ENCODE measurements at regions not wholly inside any gene's neighbourhood (a gene's known extent, or its start where the extent isn't known, plus 50 kb on each side); places are given as distances from the start of the nearest gene placed in this dataset.

DNA sequence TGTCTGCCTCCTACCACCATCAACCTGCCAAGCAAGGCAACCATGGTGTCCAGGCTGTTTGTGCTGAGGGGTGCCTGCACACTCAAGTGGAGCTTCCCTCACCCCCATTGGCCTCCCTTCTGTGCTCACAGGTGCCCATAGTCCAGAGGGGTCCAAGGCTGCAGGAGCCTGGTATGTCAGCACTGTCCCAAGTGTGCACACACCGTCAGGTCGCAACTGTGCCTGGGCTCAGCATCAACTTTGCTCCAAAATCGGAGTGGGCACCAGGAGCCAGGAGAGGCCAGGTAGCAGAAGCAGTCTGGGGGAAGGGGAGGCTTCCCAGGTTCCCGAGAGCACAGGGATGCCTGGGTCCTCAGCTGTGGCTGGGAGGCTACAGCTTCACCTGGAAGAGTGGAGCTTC lies 1528.2 kb upstream of the SLC39A10 start:
- Histone ChIP-seq H4K20me1 (ENCODE audit: insufficient read depth, low read length) (no peaks in the 10 kb centered on the region), H2AFZ (ENCODE audit: low read depth, low read length) (no peak overlapping the region), H3K9ac (ENCODE audit: low read length) (no peak overlapping the region), H3K36me3 (ENCODE audit: insufficient read depth, low read length) (no peaks in the 10 kb centered on the region), H3K27me3 (ENCODE audit: insufficient read depth, low read length) (no peaks in the 10 kb centered on the region), H3K4me3 (ENCODE audit: insufficient read depth, low read depth, low read length) (no peak overlapping the region), H3K27ac (ENCODE audit: low read depth, low read length) (no peak overlapping the region), H3K9me3 (ENCODE audit: insufficient read depth, low read depth, low read length) (peaks cover 9% of the 10 kb centered on the region), H3K4me1 (ENCODE audit: insufficient read depth, low read length) (no peaks in the 10 kb centered on the region), H3K79me2 (ENCODE audit: insufficient read depth, low read length) (no peaks in the 10 kb centered on the region), H3K4me2 (ENCODE audit: low read length) (no peak overlapping the region)
- DNase-seq (ENCODE audit: low read depth) (no peak), FAIRE-seq (no peak)
- H3K9me3 Mint-ChIP-seq (ENCODE audit: unreplicated experiment) = no peaks in the 10 kb centered on the region
- no peaks in the 10 kb centered on the region for H3K4me1 Mint-ChIP-seq (ENCODE audit: low read depth, unreplicated experiment)
- no peak overlapping the region for H3K4me3 Mint-ChIP-seq (ENCODE audit: unreplicated experiment)
- H3K27me3 Mint-ChIP-seq (ENCODE audit: low read depth, unreplicated experiment) = no peaks in the 10 kb centered on the region
- TF ChIP-seq, protein P1, sequence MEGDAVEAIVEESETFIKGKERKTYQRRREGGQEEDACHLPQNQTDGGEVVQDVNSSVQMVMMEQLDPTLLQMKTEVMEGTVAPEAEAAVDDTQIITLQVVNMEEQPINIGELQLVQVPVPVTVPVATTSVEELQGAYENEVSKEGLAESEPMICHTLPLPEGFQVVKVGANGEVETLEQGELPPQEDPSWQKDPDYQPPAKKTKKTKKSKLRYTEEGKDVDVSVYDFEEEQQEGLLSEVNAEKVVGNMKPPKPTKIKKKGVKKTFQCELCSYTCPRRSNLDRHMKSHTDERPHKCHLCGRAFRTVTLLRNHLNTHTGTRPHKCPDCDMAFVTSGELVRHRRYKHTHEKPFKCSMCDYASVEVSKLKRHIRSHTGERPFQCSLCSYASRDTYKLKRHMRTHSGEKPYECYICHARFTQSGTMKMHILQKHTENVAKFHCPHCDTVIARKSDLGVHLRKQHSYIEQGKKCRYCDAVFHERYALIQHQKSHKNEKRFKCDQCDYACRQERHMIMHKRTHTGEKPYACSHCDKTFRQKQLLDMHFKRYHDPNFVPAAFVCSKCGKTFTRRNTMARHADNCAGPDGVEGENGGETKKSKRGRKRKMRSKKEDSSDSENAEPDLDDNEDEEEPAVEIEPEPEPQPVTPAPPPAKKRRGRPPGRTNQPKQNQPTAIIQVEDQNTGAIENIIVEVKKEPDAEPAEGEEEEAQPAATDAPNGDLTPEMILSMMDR (IDR thresholded peaks at IDR 0.05; ENCODE audit: insufficient read depth, low read depth, low read length) = no peak
- no peak for TF ChIP-seq EZH2 (IDR thresholded peaks at IDR 0.05; ENCODE audit: insufficient read depth, low read length)
- no peaks in the 10 kb centered on the region for H3K36me3 Mint-ChIP-seq (ENCODE audit: low read depth, unreplicated experiment)
- H3K27ac Mint-ChIP-seq (ENCODE audit: unreplicated experiment) = no peak overlapping the region

DNA sequence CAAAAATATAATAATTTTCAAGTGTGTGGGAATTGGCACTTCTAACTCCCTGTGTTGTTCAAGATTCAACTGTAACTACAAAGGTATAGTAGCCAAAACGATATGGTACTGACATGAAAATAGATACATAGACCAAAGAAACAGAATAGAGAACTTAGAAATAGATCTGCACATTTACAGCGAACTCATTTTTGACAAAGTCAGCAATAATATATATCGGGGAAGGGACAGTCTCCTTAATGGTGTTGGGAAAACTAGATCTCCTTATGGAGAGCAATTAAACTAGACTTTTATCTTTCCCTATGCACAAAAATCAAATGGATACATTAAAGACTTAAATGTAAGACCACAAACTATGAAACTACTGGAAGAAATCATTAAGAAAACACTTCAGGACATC lies 1530.6 kb upstream of the SLC39A10 start:
- Histone ChIP-seq H3K9ac (ENCODE audit: low read length) (no peak overlapping the region), H3K79me2 (ENCODE audit: insufficient read depth, low read length) (no peaks in the 10 kb centered on the region), H3K4me3 (ENCODE audit: insufficient read depth, low read depth, low read length) (no peak overlapping the region), H2AFZ (ENCODE audit: low read depth, low read length) (no peak overlapping the region), H3K4me1 (ENCODE audit: insufficient read depth, low read length) (no peaks in the 10 kb centered on the region), H3K27me3 (ENCODE audit: insufficient read depth, low read length) (no peaks in the 10 kb centered on the region), H4K20me1 (ENCODE audit: insufficient read depth, low read length) (no peaks in the 10 kb centered on the region), H3K9me3 (ENCODE audit: insufficient read depth, low read depth, low read length) (peaks cover 9% of the 10 kb centered on the region), H3K36me3 (ENCODE audit: insufficient read depth, low read length) (no peaks in the 10 kb centered on the region), H3K4me2 (ENCODE audit: low read length) (no peak overlapping the region), H3K27ac (ENCODE audit: low read depth, low read length) (no peak overlapping the region)
- Mint-ChIP-seq H3K36me3 (ENCODE audit: low read depth, unreplicated experiment) (no peaks in the 10 kb centered on the region), H3K4me3 (ENCODE audit: unreplicated experiment) (no peak overlapping the region), H3K27ac (ENCODE audit: unreplicated experiment) (no peak overlapping the region), H3K9me3 (ENCODE audit: unreplicated experiment) (no peaks in the 10 kb centered on the region), H3K27me3 (ENCODE audit: low read depth, unreplicated experiment) (no peaks in the 10 kb centered on the region), H3K4me1 (ENCODE audit: low read depth, unreplicated experiment) (no peaks in the 10 kb centered on the region)
- TF ChIP-seq EZH2 (IDR thresholded peaks at IDR 0.05; ENCODE audit: insufficient read depth, low read length) = no peak
- TF ChIP-seq, protein P1 (IDR thresholded peaks at IDR 0.05; ENCODE audit: insufficient read depth, low read depth, low read length) = no peak
- DNase-seq (ENCODE audit: low read depth) (peak; percentile 0), FAIRE-seq (no peak)

DNA sequence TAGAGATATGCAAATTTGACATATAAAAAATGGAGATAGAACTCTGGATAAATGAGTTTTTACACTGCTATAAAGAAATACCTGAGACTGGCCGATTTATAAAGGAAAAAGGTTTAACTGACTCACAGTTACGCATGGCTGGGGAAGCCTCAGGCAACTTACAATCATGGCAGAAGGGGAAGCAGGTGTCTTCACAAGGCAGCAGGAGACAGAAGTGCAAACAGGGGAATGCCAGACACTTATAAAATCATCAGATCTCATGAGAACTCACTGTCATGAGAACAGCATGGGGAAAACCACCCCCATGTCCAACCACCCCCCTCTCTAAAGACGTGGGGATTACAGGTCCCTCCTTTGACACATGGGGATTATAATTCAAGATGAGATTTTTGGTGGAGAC lies 1540.2 kb upstream of the SLC39A10 start:
- no peaks in the 10 kb centered on the region for H3K79me2 ChIP-seq (ENCODE audit: insufficient read depth, low read length)
- DNase-seq (ENCODE audit: low read depth) (no peak), FAIRE-seq (no peak)
- no peak overlapping the region for H3K9ac ChIP-seq (ENCODE audit: low read length)
- TF ChIP-seq EZH2 (IDR thresholded peaks at IDR 0.05; ENCODE audit: insufficient read depth, low read length) = no peak
- TF ChIP-seq, protein P1 (IDR thresholded peaks at IDR 0.05; ENCODE audit: insufficient read depth, low read depth, low read length) = no peak
- no peak overlapping the region for H3K4me2 ChIP-seq (ENCODE audit: low read length)
- H3K27me3 ChIP-seq (ENCODE audit: insufficient read depth, low read length) = no peaks in the 10 kb centered on the region
- Mint-ChIP-seq H3K4me1 (ENCODE audit: low read depth, unreplicated experiment) (no peaks in the 10 kb centered on the region), H3K27me3 (ENCODE audit: low read depth, unreplicated experiment) (no peaks in the 10 kb centered on the region), H3K36me3 (ENCODE audit: low read depth, unreplicated experiment) (no peaks in the 10 kb centered on the region), H3K27ac (ENCODE audit: unreplicated experiment) (no peak overlapping the region), H3K4me3 (ENCODE audit: unreplicated experiment) (no peak overlapping the region), H3K9me3 (ENCODE audit: unreplicated experiment) (no peaks in the 10 kb centered on the region)
- no peaks in the 10 kb centered on the region for H3K4me1 ChIP-seq (ENCODE audit: insufficient read depth, low read length)
- H3K36me3 ChIP-seq (ENCODE audit: insufficient read depth, low read length) = no peaks in the 10 kb centered on the region
- no peaks in the 10 kb centered on the region for H3K9me3 ChIP-seq (ENCODE audit: insufficient read depth, low read depth, low read length)
- H3K4me3 ChIP-seq (ENCODE audit: insufficient read depth, low read depth, low read length) = no peak overlapping the region
- no peaks in the 10 kb centered on the region for H4K20me1 ChIP-seq (ENCODE audit: insufficient read depth, low read length)
- H3K27ac ChIP-seq (ENCODE audit: low read depth, low read length) = no peak overlapping the region
- no peak overlapping the region for H2AFZ ChIP-seq (ENCODE audit: low read depth, low read length)
